Activated B cell treated with CpG ODN at 0.5 μM for 24 hours (primary cell): ENCODE measurements at regions not wholly inside any gene's neighbourhood (a gene's known extent, or its start where the extent isn't known, plus 50 kb on each side); places are given as distances from the start of the nearest gene placed in this dataset.
"Not testable (repeated sequence)": the region's sequence is repeated elsewhere in the genome, so short reads cannot be mapped to it uniquely, and the experiment has no call there.

Experiments used
- ATAC-seq: fragments of 200-7000 bp; cut with Tn5 transposase; one replicate; pipeline ENCODE4 v1.10.0; 2021; ENCODE audit warnings: low read depth, mild to moderate bottlenecking, moderate library complexity
- CTCF ChIA-PET: fragments of 350-600 bp; sonication (Branson Sonifier 250); formaldehyde crosslinking; loops from one replicate; lab custom pipeline; 2021; ENCODE audit warnings: antibody characterized with exemption; lab: Charles Lee
- POLR2A ChIA-PET: fragments of 350-600 bp; sonication (Branson Sonifier 250); formaldehyde crosslinking; loops from one replicate; lab custom pipeline; 2021; ENCODE audit warnings: antibody characterized with exemption; lab: Charles Lee
- DNase-seq: peaks from one replicate; pipeline ENCODE4 v3.0.0; 2022
- H3K27ac Mint-ChIP-seq: one replicate; pipeline ENCODE4 v1.8.0; 2020; ENCODE audit warnings: mixed read lengths
- H3K27me3 Mint-ChIP-seq: one replicate; pipeline ENCODE4 v1.8.0; 2021; ENCODE audit warnings: mixed read lengths
- H3K36me3 Mint-ChIP-seq: one replicate; pipeline ENCODE4 v1.8.0; 2021; ENCODE audit warnings: low read depth, mixed read lengths
- H3K4me1 Mint-ChIP-seq: one replicate; pipeline ENCODE4 v1.8.0; 2021; ENCODE audit warnings: mixed read lengths
- H3K4me3 Mint-ChIP-seq: one replicate; pipeline ENCODE4 v1.8.0; 2020; ENCODE audit warnings: mild to moderate bottlenecking, mixed read lengths
- H3K9me3 Mint-ChIP-seq: one replicate; pipeline ENCODE4 v1.8.0; 2020; ENCODE audit warnings: mixed read lengths
- CTCF ChIP-seq: fragments of 200-600 bp; IDR thresholded peaks from one replicate; pipeline ENCODE4 v1.8.0; 2022; ENCODE audit warnings: antibody characterized with exemption, mild to moderate bottlenecking
- intact Hi-C: fragments of 100-400 bp; cut with micrococcal nuclease; formaldehyde crosslinking; loops from one replicate; pipeline ENCODE4 v1.15.1; 2024

- H3K27me3 Mint-ChIP-seq, result no peaks in the 10 kb centered on the region
- H3K4me1 Mint-ChIP-seq, result no peaks in the 10 kb centered on the region
- no peak overlapping the region for H3K4me3 Mint-ChIP-seq
- H3K36me3 Mint-ChIP-seq, result no peaks in the 10 kb centered on the region
- ATAC-seq (no peak), DNase-seq (no peak)
- no peak overlapping the region for H3K27ac Mint-ChIP-seq
- TF ChIP-seq CTCF, result no peak
- ChIA-PET CTCF (no interaction called here), POLR2A (no interaction called here)
- peaks cover 3% of the 10 kb centered on the region for H3K9me3 Mint-ChIP-seq
- intact Hi-C loops, result no loop called here
Observed at GRCh38 chr6:94562846-94563245, 1014.5 kb upstream of the MANEA start.

GRCh38 chr6:94559829-94560537 lies 1017.4 kb upstream of the MANEA start:
- POLR2A ChIA-PET, result no interaction called here
- CTCF ChIA-PET, result no interaction called here
- no peaks in the 10 kb centered on the region for H3K9me3 Mint-ChIP-seq

GRCh38 chr6:94557207-94557606 lies 1020.1 kb upstream of the MANEA start:
- POLR2A ChIA-PET, H3K36me3 Mint-ChIP-seq, H3K4me1 Mint-ChIP-seq, H3K27me3 Mint-ChIP-seq, H3K9me3 Mint-ChIP-seq, H3K27ac Mint-ChIP-seq, H3K4me3 Mint-ChIP-seq, ATAC-seq, DNase-seq, intact Hi-C loops, CTCF ChIA-PET: not testable (repeated sequence)

More at GRCh38 chr6:94559829-94560537, 1017.4 kb upstream of the MANEA start:
- no peak for ATAC-seq
- Mint-ChIP-seq H3K27ac (no peak overlapping the region), H3K4me3 (no peak overlapping the region), H3K27me3 (no peaks in the 10 kb centered on the region), H3K4me1 (no peaks in the 10 kb centered on the region), H3K36me3 (no peaks in the 10 kb centered on the region)
- no peak for DNase-seq
- TF ChIP-seq CTCF, result no peak
- intact Hi-C loops, result no loop called here

GRCh38 chr6:94548201-94548600 lies 1029.1 kb upstream of the MANEA start:
- DNase-seq (no peak), ATAC-seq (no peak)
- Mint-ChIP-seq H3K27ac (no peak overlapping the region), H3K4me3 (no peak overlapping the region), H3K4me1 (no peaks in the 10 kb centered on the region), H3K9me3 (no peaks in the 10 kb centered on the region), H3K36me3 (no peaks in the 10 kb centered on the region), H3K27me3 (no peaks in the 10 kb centered on the region)
- ChIA-PET CTCF (no interaction called here), POLR2A (no interaction called here)
- no peak for TF ChIP-seq CTCF
- intact Hi-C loops, result no loop called here

- POLR2A ChIA-PET, result no interaction called here
- intact Hi-C loops, result no loop called here
Observed at GRCh38 chr6:94535798-94536197, 1041.5 kb upstream of the MANEA start.

More at GRCh38 chr6:94535798-94536197, 1041.5 kb upstream of the MANEA start:
- Mint-ChIP-seq H3K27me3 (no peaks in the 10 kb centered on the region), H3K9me3 (peaks cover 11% of the 10 kb centered on the region), H3K36me3 (no peaks in the 10 kb centered on the region), H3K4me3 (no peak overlapping the region), H3K27ac (no peak overlapping the region), H3K4me1 (no peaks in the 10 kb centered on the region)
- CTCF ChIA-PET, result no interaction called here
- DNase-seq (no peak), ATAC-seq (no peak)
- no peak for TF ChIP-seq CTCF
